Left lung (tissue), 4 donors: ENCODE measurements at regions not wholly inside any gene's neighbourhood (a gene's known extent, or its start where the extent isn't known, plus 50 kb on each side); places are given as distances from the start of the nearest gene placed in this dataset.

ENCODE experiments used
- ATAC-seq: fragments of 200-7000 bp; cut with Tn5 transposase; one replicate; pipeline ENCODE4 v1.9.1; 2020; ENCODE audit warnings: moderate library complexity
- DNase-seq, 4 donors: peaks; one replicate each; pipeline ENCODE4 v3.0.0-alpha.2; 2013 to 2020
- H3K27ac ChIP-seq, 2 donors: fragments of 200-600 bp; sonication (generic) in 1 of 2; one replicate each; pipeline versions ENCODE4 v1.5.0 to v1.8.0; 2020 to 2021
- H3K27me3 ChIP-seq, 2 donors: fragments of 200-600 bp; sonication (generic) in 1 of 2; one replicate each; pipeline versions ENCODE4 v1.5.0 to v1.8.0; 2020 to 2021
- H3K36me3 ChIP-seq, 2 donors: fragments of 200-600 bp; sonication (generic) in 1 of 2; one replicate each; pipeline versions ENCODE4 v1.5.0 to v1.8.0; 2020 to 2021
- H3K4me1 ChIP-seq, 2 donors: fragments of 200-600 bp; one replicate each; pipeline ENCODE4 v1.8.0; 2021
- H3K4me3 ChIP-seq, 2 donors: fragments of 200-600 bp; sonication (generic) in 1 of 2; one replicate each; pipeline versions ENCODE4 v1.5.0 to v1.8.0; 2020 to 2021; ENCODE audit warnings: mild to moderate bottlenecking in 1 of 2
- H3K9me3 ChIP-seq, 2 donors: fragments of 200-600 bp; sonication (generic) in 1 of 2; one replicate each; pipeline versions ENCODE4 v1.5.0 to v1.8.0; 2020 to 2021
- CTCF ChIP-seq, 2 donors: fragments of 200-600 bp; sonication (generic) in 1 of 2; IDR thresholded peaks; one replicate each; pipeline versions ENCODE4 v1.5.0 to v1.8.0; 2021; ENCODE audit warnings: antibody characterized with exemption in 2 of 2
- intact Hi-C, 2 donors: fragments of 100-400 bp; cut with DNase I; formaldehyde crosslinking; loops; one replicate each; pipeline versions ENCODE4 v1.11.2 to v1.14.2; 2022
- donor health status: DM: no; HTN: yes; CAD: no.
- donor health status: DM: no; HTN: no; CAD: no.

GRCh38 chr14:27026097-27026496 lies 428.3 kb upstream of the NOVA1 start:
- no peak overlapping the region for H3K4me3 ChIP-seq
- TF ChIP-seq CTCF (IDR thresholded peaks at IDR 0.05), result no peak
- intact Hi-C loops, result no loop called here
- no peaks in the 10 kb centered on the region for H3K9me3 ChIP-seq
- H3K27me3 ChIP-seq, result no peaks in the 10 kb centered on the region
- ATAC-seq, result no peak
- H3K27ac ChIP-seq, result no peak overlapping the region
- no peaks in the 10 kb centered on the region for H3K36me3 ChIP-seq
- H3K4me1 ChIP-seq, result no peaks in the 10 kb centered on the region
- no peak for DNase-seq

- no peak for ATAC-seq
- no peak overlapping the region for H3K4me3 ChIP-seq
These were observed 442.7 kb upstream of the NOVA1 start for GRCh38 chr14:27040552-27040951.

GRCh38 chr14:27049701-27050100 lies 451.9 kb upstream of the NOVA1 start:
- H3K4me3 ChIP-seq, result no peak overlapping the region
- no peak for TF ChIP-seq CTCF (IDR thresholded peaks at IDR 0.05)
- no peaks in the 10 kb centered on the region for H3K27me3 ChIP-seq
- ATAC-seq (no peak), DNase-seq (no peak)
- no peaks in the 10 kb centered on the region for H3K36me3 ChIP-seq
- H3K4me1 ChIP-seq, result no peaks in the 10 kb centered on the region
- peaks cover 0 to 14% of the 10 kb centered on the region in 2 donors for H3K9me3 ChIP-seq
- intact Hi-C loops, result no loop called here
- H3K27ac ChIP-seq, result no peak overlapping the region

More at GRCh38 chr14:27040552-27040951, 442.7 kb upstream of the NOVA1 start:
- DNase-seq, result no peak
- no peak overlapping the region for H3K27ac ChIP-seq
- no peaks in the 10 kb centered on the region for H3K36me3 ChIP-seq
- no peaks in the 10 kb centered on the region for H3K9me3 ChIP-seq
- TF ChIP-seq CTCF (IDR thresholded peaks at IDR 0.05), result no peak
- intact Hi-C loops, result no loop called here
- H3K27me3 ChIP-seq, result no peaks in the 10 kb centered on the region
- no peaks in the 10 kb centered on the region for H3K4me1 ChIP-seq

- Histone ChIP-seq H3K4me1 (no peaks in the 10 kb centered on the region), H3K27ac (no peak overlapping the region), H3K9me3 (peaks cover 0 to 14% of the 10 kb centered on the region in 2 donors), H3K4me3 (no peak overlapping the region), H3K27me3 (no peaks in the 10 kb centered on the region), H3K36me3 (no peaks in the 10 kb centered on the region)
- DNase-seq (no peak), ATAC-seq (no peak)
- intact Hi-C loops, result no loop called here
- TF ChIP-seq CTCF (IDR thresholded peaks at IDR 0.05), result no peak
These were observed 452.4 kb upstream of the NOVA1 start for GRCh38 chr14:27050208-27050607.

- intact Hi-C loops, result no loop called here
These were observed 458.8 kb upstream of the NOVA1 start for GRCh38 chr14:27056586-27056985.

More at GRCh38 chr14:27056586-27056985, 458.8 kb upstream of the NOVA1 start:
- TF ChIP-seq CTCF (IDR thresholded peaks at IDR 0.05), result no peak
- H3K36me3 ChIP-seq, result no peaks in the 10 kb centered on the region
- peaks cover 0 to 14% of the 10 kb centered on the region in 2 donors for H3K9me3 ChIP-seq
- no peaks in the 10 kb centered on the region for H3K4me1 ChIP-seq
- ATAC-seq (no peak), DNase-seq (peak in 1 of 4 donors; percentile 7)
- H3K27me3 ChIP-seq, result no peaks in the 10 kb centered on the region
- no peak overlapping the region for H3K27ac ChIP-seq
- no peak overlapping the region for H3K4me3 ChIP-seq
